Esophagus squamous epithelium (tissue), 5 donors: ENCODE measurements at regions not wholly inside any gene's neighbourhood (a gene's known extent, or its start where the extent isn't known, plus 50 kb on each side); places are given as distances from the start of the nearest gene placed in this dataset.

ENCODE experiments used
- DNase-seq: peaks from one replicate; lab custom pipeline; 2025; lab: John Stamatoyannopoulos, UW
- H3K27ac ChIP-seq, 4 donors: fragments of 200-600 bp; sonication (generic); one replicate each; pipeline ENCODE4 v1.5.1; 2016 to 2019; ENCODE audit warnings: mild to moderate bottlenecking in 1 of 4
- H3K27me3 ChIP-seq, 4 donors: fragments of 200-600 bp; sonication (generic); 1 replicate in 3 of 4; 2 replicates in 1 of 4; pipeline versions ENCODE4 v1.5.1 to v1.6.0; 2017 to 2021; ENCODE audit warnings: antibody characterized with exemption in 1 of 4
- H3K36me3 ChIP-seq, 3 donors: fragments of 200-600 bp; sonication (generic); one replicate each; pipeline ENCODE4 v1.5.1; 2016 to 2019
- H3K4me1 ChIP-seq, 3 donors: fragments of 200-600 bp; sonication (generic); one replicate each; pipeline ENCODE4 v1.5.1; 2017 to 2019
- H3K4me3 ChIP-seq, 4 donors: fragments of 200-600 bp; sonication (generic); 1 replicate in 3 of 4; 2 replicates in 1 of 4; pipeline ENCODE4 v1.5.1; 2016 to 2019; ENCODE audit warnings: mild to moderate bottlenecking in 2 of 4, moderate library complexity in 1 of 4
- H3K9me3 ChIP-seq, 3 donors: fragments of 200-600 bp; sonication (generic); one replicate each; pipeline ENCODE4 v1.5.1; 2016 to 2019
- POLR2A ChIP-seq, 4 donors: fragments of 450-650 bp; IDR thresholded peaks; one replicate each; pipeline ENCODE4 v1.6.1; 2017; ENCODE audit warnings: antibody characterized with exemption in 4 of 4, mild to moderate bottlenecking in 4 of 4, moderate library complexity in 3 of 4
- WGBS, 2 donors: methylation state at CpG; one replicate each; pipeline ENCODE4 v1.1.5; 2018; 5-methylcytosine and 5-hydroxymethylcytosine counted together
- intact Hi-C: fragments of 100-400 bp; cut with DNase I; formaldehyde crosslinking; loops from one replicate; pipeline ENCODE4 v1.15.0; 2022
- TF ChIP-seq, protein P1 (sequence below), 6 experiments: fragments of 450-650 bp in 4 of 6; fragments of 200-600 bp in 2 of 6; sonication (generic) in 2 of 6; IDR thresholded peaks; one replicate each; pipeline ENCODE4 v1.5.1; 2016 to 2019; ENCODE audit warnings: antibody characterized with exemption in 6 of 6, mild to moderate bottlenecking in 4 of 6, moderate library complexity in 4 of 6
- donor health status: DM: yes; HTN: yes; CAD: no.

DNA sequence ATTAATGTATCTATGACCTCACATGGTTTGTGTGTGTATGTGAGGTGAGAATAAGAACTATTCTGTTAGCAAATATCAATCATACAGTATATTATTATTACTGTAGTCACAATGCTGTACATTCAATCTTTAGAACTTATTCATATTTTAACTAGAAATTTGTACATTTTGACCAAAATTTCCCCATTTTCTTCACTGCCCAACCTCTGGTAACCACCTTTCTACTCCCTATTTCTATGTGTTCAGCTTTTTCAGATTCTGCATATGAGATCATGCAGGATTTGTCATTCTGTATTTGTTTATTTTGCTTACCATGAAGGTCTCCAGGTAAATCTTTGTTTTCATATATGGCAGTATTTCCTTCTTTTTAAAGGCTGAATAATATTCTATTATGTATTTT is 607.9 kb downstream of the SLCO4C1 start:
- H3K4me3 ChIP-seq: no peak overlapping the region
- no peaks in the 10 kb centered on the region for H3K27me3 ChIP-seq
- no peaks in the 10 kb centered on the region for H3K9me3 ChIP-seq
- no peak for DNase-seq
- TF ChIP-seq, protein P1, sequence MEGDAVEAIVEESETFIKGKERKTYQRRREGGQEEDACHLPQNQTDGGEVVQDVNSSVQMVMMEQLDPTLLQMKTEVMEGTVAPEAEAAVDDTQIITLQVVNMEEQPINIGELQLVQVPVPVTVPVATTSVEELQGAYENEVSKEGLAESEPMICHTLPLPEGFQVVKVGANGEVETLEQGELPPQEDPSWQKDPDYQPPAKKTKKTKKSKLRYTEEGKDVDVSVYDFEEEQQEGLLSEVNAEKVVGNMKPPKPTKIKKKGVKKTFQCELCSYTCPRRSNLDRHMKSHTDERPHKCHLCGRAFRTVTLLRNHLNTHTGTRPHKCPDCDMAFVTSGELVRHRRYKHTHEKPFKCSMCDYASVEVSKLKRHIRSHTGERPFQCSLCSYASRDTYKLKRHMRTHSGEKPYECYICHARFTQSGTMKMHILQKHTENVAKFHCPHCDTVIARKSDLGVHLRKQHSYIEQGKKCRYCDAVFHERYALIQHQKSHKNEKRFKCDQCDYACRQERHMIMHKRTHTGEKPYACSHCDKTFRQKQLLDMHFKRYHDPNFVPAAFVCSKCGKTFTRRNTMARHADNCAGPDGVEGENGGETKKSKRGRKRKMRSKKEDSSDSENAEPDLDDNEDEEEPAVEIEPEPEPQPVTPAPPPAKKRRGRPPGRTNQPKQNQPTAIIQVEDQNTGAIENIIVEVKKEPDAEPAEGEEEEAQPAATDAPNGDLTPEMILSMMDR (IDR thresholded peaks at IDR 0.05): no peak
- TF ChIP-seq POLR2A (IDR thresholded peaks at IDR 0.05): no peak
- H3K4me1 ChIP-seq: no peaks in the 10 kb centered on the region
- no peak overlapping the region for H3K27ac ChIP-seq
- H3K36me3 ChIP-seq: no peaks in the 10 kb centered on the region
- intact Hi-C loops: no loop called here

DNA sequence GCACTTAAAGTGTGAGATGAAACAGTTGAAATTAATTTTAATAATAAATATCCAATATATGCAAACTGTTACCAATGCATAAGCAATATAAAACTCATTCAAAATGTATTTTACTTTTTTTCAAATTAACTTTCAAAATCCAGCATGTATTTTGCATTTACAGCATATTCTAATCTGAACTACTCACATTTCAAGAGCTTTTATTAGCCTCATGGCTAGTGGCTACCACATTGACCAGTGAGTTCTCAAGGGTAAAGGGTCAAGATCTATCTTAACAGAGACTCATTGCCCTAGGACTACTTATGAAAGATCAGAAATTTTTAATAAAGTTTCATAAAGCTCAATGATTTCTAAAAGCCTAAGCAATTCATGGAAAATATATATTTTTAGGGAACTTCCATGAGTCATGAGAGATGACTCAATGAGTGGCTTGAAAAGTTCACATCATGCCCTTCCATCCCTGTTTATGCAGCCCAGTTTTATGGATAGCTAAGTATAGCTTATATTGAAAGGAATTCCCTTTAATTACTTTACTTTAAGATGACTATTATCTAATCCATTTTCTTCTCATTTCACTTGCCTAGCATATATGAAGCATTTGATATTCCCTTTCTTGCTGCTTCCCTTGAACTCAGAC is 608.6 kb downstream of the SLCO4C1 start:
- DNase-seq: no peak
- intact Hi-C loops: no loop called here

DNA sequence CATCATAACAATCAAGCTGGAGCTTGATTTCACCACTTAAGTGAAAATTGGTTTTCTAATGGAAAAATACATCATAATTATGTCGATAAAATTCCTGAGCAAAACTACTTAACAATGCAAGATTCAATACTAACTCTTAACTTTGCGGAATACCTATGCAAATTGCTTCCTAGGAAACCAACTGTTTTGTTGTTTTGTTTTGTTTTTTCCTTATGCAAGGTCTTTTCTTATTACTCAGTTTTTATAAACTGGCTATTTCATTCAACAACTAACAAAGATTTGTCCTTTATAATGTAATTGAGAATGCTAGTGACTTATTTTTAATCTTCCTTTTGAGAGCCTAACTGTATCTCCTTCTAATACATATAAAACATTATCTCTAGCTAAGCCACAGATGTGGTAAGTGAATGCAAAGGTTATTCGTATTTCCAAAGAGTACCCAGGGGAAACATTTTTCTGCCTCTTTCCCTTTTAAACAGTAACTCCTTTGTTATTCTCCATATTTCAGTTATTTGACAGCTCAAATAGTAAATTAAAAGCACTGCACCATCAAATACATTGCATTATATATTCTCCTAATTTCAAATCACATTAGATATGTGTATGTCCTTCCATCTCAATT is 609.4 kb downstream of the SLCO4C1 start:
- H3K4me3 ChIP-seq: no peak overlapping the region
- intact Hi-C loops: no loop called here
- 54 to 67% methylated on average over 3 of the region's 3 CpGs for WGBS, 2 donors

More for the DNA sequence above, 608.6 kb downstream of the SLCO4C1 start:
- Histone ChIP-seq H3K4me3 (no peak overlapping the region), H3K9me3 (no peaks in the 10 kb centered on the region), H3K36me3 (no peaks in the 10 kb centered on the region), H3K27me3 (no peaks in the 10 kb centered on the region), H3K4me1 (no peaks in the 10 kb centered on the region), H3K27ac (no peak overlapping the region)
- no peak for TF ChIP-seq POLR2A (IDR thresholded peaks at IDR 0.05)
- TF ChIP-seq, protein P1 (IDR thresholded peaks at IDR 0.05): no peak

DNA sequence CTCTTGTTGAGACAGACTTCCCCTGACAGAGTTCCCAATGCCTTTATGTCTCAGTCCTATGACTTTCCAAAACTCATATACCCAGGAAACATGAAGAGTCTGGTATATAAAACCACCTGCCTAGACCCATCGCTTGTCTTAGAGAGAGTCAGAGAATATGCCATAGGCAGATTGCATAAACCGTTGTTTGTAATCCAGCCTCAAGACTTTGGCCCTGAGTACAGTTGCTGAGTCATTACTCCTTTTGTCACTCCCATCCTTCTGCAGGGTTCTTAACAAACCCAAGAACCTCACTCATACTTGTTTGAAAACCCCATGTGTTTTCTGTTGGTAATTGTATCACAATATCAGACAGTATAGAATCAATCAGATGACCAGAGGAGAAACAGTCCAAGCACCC is 616.3 kb downstream of the SLCO4C1 start:
- H3K27ac ChIP-seq: no peak overlapping the region
- intact Hi-C loops: no loop called here
- H3K27me3 ChIP-seq: no peaks in the 10 kb centered on the region
- no peaks in the 10 kb centered on the region for H3K36me3 ChIP-seq
- no peak overlapping the region for H3K4me3 ChIP-seq
- peaks cover 0 to 4% (median 3%) of the 10 kb centered on the region in 3 donors for H3K4me1 ChIP-seq
- 38% methylated on average over 2 of the region's 2 CpGs for WGBS, 2 donors
- TF ChIP-seq, protein P1 (IDR thresholded peaks at IDR 0.05): no peak
- no peak for TF ChIP-seq POLR2A (IDR thresholded peaks at IDR 0.05)
- no peak for DNase-seq
- H3K9me3 ChIP-seq: no peaks in the 10 kb centered on the region

More for the DNA sequence above, 609.4 kb downstream of the SLCO4C1 start:
- Histone ChIP-seq H3K27me3 (no peaks in the 10 kb centered on the region), H3K4me1 (no peaks in the 10 kb centered on the region), H3K36me3 (no peaks in the 10 kb centered on the region), H3K9me3 (no peaks in the 10 kb centered on the region), H3K27ac (no peak overlapping the region)
- DNase-seq: no peak
- TF ChIP-seq POLR2A (IDR thresholded peaks at IDR 0.05): no peak
- TF ChIP-seq, protein P1 (IDR thresholded peaks at IDR 0.05): no peak

DNA sequence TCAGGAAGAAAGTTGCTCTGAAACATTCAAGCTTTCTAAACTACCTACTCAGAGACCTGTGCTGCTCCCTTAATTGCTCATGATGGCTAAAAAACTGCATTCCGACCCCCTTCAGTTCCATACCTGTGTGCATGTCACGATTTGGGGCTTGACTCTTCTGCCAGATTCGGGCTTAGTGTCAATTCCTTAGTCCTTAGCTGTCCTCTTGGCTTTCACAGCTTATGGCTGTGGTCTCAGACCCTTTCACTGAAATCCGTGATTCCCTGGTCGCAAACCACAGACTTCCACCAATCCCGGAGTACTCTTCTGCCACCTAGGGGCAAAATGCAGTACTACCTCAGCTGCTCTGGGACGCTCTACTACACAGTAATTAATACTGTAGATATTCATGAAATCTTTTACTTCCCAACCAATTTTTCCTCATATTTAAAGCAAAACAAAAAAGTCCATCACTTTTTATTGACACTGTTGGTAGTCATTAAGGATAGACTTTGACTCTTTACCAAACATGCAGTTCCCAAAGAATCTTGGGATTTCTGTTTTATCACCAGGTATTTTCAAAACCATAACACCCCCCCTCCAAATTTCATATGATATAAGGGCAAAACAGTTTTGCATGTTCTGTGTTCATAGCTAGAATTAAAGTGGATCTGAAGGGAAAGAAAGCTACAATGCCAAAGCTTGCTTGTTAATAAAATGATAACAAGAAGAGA is 617.4 kb downstream of the SLCO4C1 start:
- no peak overlapping the region for H3K27ac ChIP-seq
- H3K9me3 ChIP-seq: no peaks in the 10 kb centered on the region
- no peak for DNase-seq
- H3K4me1 ChIP-seq: peaks cover 0 to 4% (median 3%) of the 10 kb centered on the region in 3 donors
- intact Hi-C loops: no loop called here
- TF ChIP-seq, protein P1 (IDR thresholded peaks at IDR 0.05): peak in 5 of 6 experiments; percentile 68 to 86 (median 78)
- no peak for TF ChIP-seq POLR2A (IDR thresholded peaks at IDR 0.05)
- H3K27me3 ChIP-seq: no peaks in the 10 kb centered on the region
- WGBS, 2 donors: 10 to 14% methylated on average over 7 of the region's 7 CpGs
- no peaks in the 10 kb centered on the region for H3K36me3 ChIP-seq
- H3K4me3 ChIP-seq: no peak overlapping the region
